ENCODE measurements at regions not wholly inside any gene's neighbourhood (a gene's known extent, or its start where the extent isn't known, plus 50 kb on each side); places are given as distances from the start of the nearest gene placed in this dataset.

DNA sequence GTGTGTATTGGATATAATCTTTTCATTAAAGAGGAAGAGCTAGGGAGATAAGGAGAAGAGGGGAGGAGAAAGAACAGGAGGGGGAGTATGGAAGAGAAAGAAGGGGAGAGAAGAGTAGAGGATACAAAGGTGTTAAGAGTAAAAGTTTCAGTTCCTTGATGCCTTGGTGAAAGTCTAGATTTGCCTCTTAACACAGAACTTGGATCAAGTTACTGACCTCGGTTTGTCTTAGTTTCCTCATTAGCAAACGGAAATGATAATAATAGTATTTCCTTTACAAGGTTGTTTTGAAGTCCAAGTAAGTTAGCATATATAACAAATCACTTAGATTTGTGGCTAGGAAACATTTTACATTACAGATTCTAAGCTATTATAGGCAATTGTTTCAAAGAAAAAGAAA lies 287.1 kb downstream of the PPARGC1A start:
- Histone ChIP-seq H3K4me3 (ENCODE audit: insufficient read depth, low read depth, low read length) (no peak overlapping the region), H3K4me1 (ENCODE audit: control insufficient read depth, insufficient read depth, low read length) (no peaks in the 10 kb centered on the region), H3K27ac (ENCODE audit: insufficient read depth, low read depth, low read length, poor library complexity, severe bottlenecking) (no peak overlapping the region), H3K27me3 (ENCODE audit: control insufficient read depth, insufficient read depth, low read length, poor library complexity, severe bottlenecking) (no peaks in the 10 kb centered on the region), H3K36me3 (ENCODE audit: control insufficient read depth, insufficient read depth, low read length) (no peaks in the 10 kb centered on the region), H3K9me3 (ENCODE audit: control insufficient read depth, low read length) (no peaks in the 10 kb centered on the region)
- WGBS, 2 experiments, result 78% methylated on average over 1 of the region's 2 CpGs; no CpG with 5 or more reads in 1 of the 2 experiments

DNA sequence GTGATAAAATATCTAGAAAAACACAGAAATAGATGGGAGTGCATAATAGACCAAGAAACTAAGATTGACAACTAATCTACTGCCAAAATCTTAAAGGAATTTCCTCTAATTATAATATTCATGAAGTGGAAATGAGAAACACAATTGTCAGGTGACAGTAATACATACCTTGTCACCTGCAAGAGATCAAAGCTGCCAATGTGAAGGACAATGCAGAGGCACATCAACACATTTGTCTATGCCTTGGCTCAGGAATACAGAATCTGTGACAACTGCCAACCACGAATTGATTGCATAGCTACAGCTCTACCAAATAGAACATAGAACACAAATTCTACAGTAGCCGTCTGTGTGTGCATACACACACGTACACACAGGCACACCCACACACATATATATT lies 295.7 kb downstream of the PPARGC1A start:
- Histone ChIP-seq H3K36me3 (ENCODE audit: control insufficient read depth, insufficient read depth, low read length) (no peaks in the 10 kb centered on the region), H3K9me3 (ENCODE audit: control insufficient read depth, low read length) (peaks cover 4% of the 10 kb centered on the region), H3K4me3 (ENCODE audit: insufficient read depth, low read depth, low read length) (no peak overlapping the region), H3K27me3 (ENCODE audit: control insufficient read depth, insufficient read depth, low read length, poor library complexity, severe bottlenecking) (no peaks in the 10 kb centered on the region), H3K4me1 (ENCODE audit: control insufficient read depth, insufficient read depth, low read length) (no peaks in the 10 kb centered on the region), H3K27ac (ENCODE audit: insufficient read depth, low read depth, low read length, poor library complexity, severe bottlenecking) (no peak overlapping the region)
- 69 to 76% methylated on average over 3 of the region's 3 CpGs for WGBS, 2 experiments

DNA sequence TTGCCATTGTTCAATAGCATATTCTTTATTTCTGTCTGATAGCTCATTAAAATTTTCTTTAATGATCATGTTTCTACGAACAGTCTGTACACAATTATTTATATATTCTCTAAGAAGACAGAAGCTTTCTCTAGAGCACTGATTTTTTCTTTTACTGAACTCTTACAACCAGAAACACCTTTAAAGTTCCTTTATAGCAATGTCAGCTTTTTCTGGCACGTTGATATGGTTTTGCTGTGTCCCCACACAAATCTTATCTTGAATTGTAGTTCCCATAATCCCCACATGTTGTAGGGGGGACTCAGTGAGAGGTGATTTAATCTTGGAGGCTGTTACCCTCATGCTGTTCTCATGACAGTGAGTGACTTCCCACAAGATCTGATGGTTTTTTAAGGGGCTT lies 299.4 kb downstream of the PPARGC1A start:
- no peak overlapping the region for H3K4me3 ChIP-seq (ENCODE audit: insufficient read depth, low read depth, low read length)
- no peaks in the 10 kb centered on the region for H3K27me3 ChIP-seq (ENCODE audit: control insufficient read depth, insufficient read depth, low read length, poor library complexity, severe bottlenecking)
- no peak overlapping the region for H3K27ac ChIP-seq (ENCODE audit: insufficient read depth, low read depth, low read length, poor library complexity, severe bottlenecking)
- H3K9me3 ChIP-seq (ENCODE audit: control insufficient read depth, low read length), result peaks cover 4% of the 10 kb centered on the region
- 74% methylated on average over 2 of the region's 2 CpGs; no CpG with 5 or more reads in 1 of the 2 experiments for WGBS, 2 experiments
- no peaks in the 10 kb centered on the region for H3K36me3 ChIP-seq (ENCODE audit: control insufficient read depth, insufficient read depth, low read length)
- no peaks in the 10 kb centered on the region for H3K4me1 ChIP-seq (ENCODE audit: control insufficient read depth, insufficient read depth, low read length)

GRCh38 chr4:23584024-23584423 lies 305.8 kb downstream of the PPARGC1A start:
- 55 to 76% methylated on average over 2 to 3 of the region's 3 CpGs for WGBS, 2 experiments
- no peak overlapping the region for H3K27ac ChIP-seq (ENCODE audit: insufficient read depth, low read depth, low read length, poor library complexity, severe bottlenecking)
- H3K4me3 ChIP-seq (ENCODE audit: insufficient read depth, low read depth, low read length), result no peak overlapping the region
- no peaks in the 10 kb centered on the region for H3K36me3 ChIP-seq (ENCODE audit: control insufficient read depth, insufficient read depth, low read length)
- no peaks in the 10 kb centered on the region for H3K27me3 ChIP-seq (ENCODE audit: control insufficient read depth, insufficient read depth, low read length, poor library complexity, severe bottlenecking)
- peaks cover 7% of the 10 kb centered on the region for H3K4me1 ChIP-seq (ENCODE audit: control insufficient read depth, insufficient read depth, low read length)
- H3K9me3 ChIP-seq (ENCODE audit: control insufficient read depth, low read length), result no peaks in the 10 kb centered on the region

DNA sequence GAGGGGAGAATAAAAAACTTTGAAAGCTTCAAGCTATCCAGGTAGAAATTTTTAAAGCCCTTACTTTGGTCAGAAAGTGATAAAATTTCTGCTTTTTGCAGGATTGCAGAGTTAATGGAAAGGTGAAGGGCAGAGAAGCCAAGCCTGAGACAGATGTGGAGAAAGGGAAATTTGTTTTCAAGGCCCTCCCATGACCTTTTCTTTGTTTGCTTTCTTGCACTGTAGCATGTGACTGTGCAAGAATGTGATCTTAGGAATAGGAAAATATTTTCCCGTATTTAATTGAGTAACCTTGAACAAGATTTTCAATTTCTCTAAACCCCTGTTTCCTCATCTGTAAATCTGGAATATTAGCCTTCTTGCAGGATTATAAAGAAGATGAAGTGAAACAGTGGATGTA lies 307.2 kb downstream of the PPARGC1A start:
- no peak overlapping the region for H3K27ac ChIP-seq (ENCODE audit: insufficient read depth, low read depth, low read length, poor library complexity, severe bottlenecking)
- no peaks in the 10 kb centered on the region for H3K9me3 ChIP-seq (ENCODE audit: control insufficient read depth, low read length)
- H3K4me1 ChIP-seq (ENCODE audit: control insufficient read depth, insufficient read depth, low read length), result peaks cover 7% of the 10 kb centered on the region
- no peaks in the 10 kb centered on the region for H3K27me3 ChIP-seq (ENCODE audit: control insufficient read depth, insufficient read depth, low read length, poor library complexity, severe bottlenecking)
- no peak overlapping the region for H3K4me3 ChIP-seq (ENCODE audit: insufficient read depth, low read depth, low read length)
- H3K36me3 ChIP-seq (ENCODE audit: control insufficient read depth, insufficient read depth, low read length), result no peaks in the 10 kb centered on the region
- 83 to 100% methylated on average over 1 of the region's 1 CpG for WGBS, 2 experiments

DNA sequence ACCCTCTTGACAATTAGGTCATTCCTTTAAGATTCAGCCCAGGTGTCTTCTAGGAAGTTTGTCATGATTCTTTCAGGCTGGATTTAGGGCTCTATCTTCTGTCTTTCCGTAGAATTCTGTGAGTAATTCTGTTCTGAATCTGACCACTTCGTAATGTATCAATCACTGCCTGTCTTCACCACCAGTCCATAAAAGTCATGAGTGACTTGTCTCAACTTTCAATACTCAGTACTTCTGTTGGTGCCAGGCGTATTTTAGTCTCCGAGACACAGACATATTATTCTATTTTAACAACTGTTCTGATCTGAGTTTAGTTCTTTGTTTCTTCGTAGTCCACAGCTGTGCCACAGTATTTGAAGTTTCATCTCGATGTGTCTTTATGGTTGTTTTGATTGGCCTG lies 310.7 kb downstream of the PPARGC1A start:
- 87 to 99% methylated on average over 4 to 6 of the region's 6 CpGs for WGBS, 2 experiments
- H3K27ac ChIP-seq (ENCODE audit: insufficient read depth, low read depth, low read length, poor library complexity, severe bottlenecking), result no peak overlapping the region
- H3K9me3 ChIP-seq (ENCODE audit: control insufficient read depth, low read length), result no peaks in the 10 kb centered on the region
- no peaks in the 10 kb centered on the region for H3K27me3 ChIP-seq (ENCODE audit: control insufficient read depth, insufficient read depth, low read length, poor library complexity, severe bottlenecking)
- H3K36me3 ChIP-seq (ENCODE audit: control insufficient read depth, insufficient read depth, low read length), result no peaks in the 10 kb centered on the region
- H3K4me3 ChIP-seq (ENCODE audit: insufficient read depth, low read depth, low read length), result no peak overlapping the region
- H3K4me1 ChIP-seq (ENCODE audit: control insufficient read depth, insufficient read depth, low read length), result peaks cover 7% of the 10 kb centered on the region

- 92 to 99% methylated on average over 4 to 5 of the region's 5 CpGs for WGBS, 2 experiments
- no peaks in the 10 kb centered on the region for H3K27me3 ChIP-seq (ENCODE audit: control insufficient read depth, insufficient read depth, low read length, poor library complexity, severe bottlenecking)
- no peaks in the 10 kb centered on the region for H3K4me1 ChIP-seq (ENCODE audit: control insufficient read depth, insufficient read depth, low read length)
- no peaks in the 10 kb centered on the region for H3K9me3 ChIP-seq (ENCODE audit: control insufficient read depth, low read length)
- no peak overlapping the region for H3K4me3 ChIP-seq (ENCODE audit: insufficient read depth, low read depth, low read length)
- no peak overlapping the region for H3K27ac ChIP-seq (ENCODE audit: insufficient read depth, low read depth, low read length, poor library complexity, severe bottlenecking)
- H3K36me3 ChIP-seq (ENCODE audit: control insufficient read depth, insufficient read depth, low read length), result no peaks in the 10 kb centered on the region
Measured at GRCh38 chr4:23577398-23577797, 312.4 kb downstream of the PPARGC1A start.

- H3K27ac ChIP-seq (ENCODE audit: insufficient read depth, low read depth, low read length, poor library complexity, severe bottlenecking), result no peak overlapping the region
- no peaks in the 10 kb centered on the region for H3K4me1 ChIP-seq (ENCODE audit: control insufficient read depth, insufficient read depth, low read length)
- WGBS, 2 experiments, result 96 to 97% methylated on average over 4 of the region's 4 CpGs
- no peaks in the 10 kb centered on the region for H3K36me3 ChIP-seq (ENCODE audit: control insufficient read depth, insufficient read depth, low read length)
- H3K27me3 ChIP-seq (ENCODE audit: control insufficient read depth, insufficient read depth, low read length, poor library complexity, severe bottlenecking), result no peaks in the 10 kb centered on the region
- H3K4me3 ChIP-seq (ENCODE audit: insufficient read depth, low read depth, low read length), result no peak overlapping the region
- H3K9me3 ChIP-seq (ENCODE audit: control insufficient read depth, low read length), result no peaks in the 10 kb centered on the region
Measured at GRCh38 chr4:23572382-23572781, 317.5 kb downstream of the PPARGC1A start.

- H3K27me3 ChIP-seq (ENCODE audit: control insufficient read depth, insufficient read depth, low read length, poor library complexity, severe bottlenecking), result no peaks in the 10 kb centered on the region
Measured at GRCh38 chr4:23567338-23567737, 322.5 kb downstream of the PPARGC1A start.

DNA sequence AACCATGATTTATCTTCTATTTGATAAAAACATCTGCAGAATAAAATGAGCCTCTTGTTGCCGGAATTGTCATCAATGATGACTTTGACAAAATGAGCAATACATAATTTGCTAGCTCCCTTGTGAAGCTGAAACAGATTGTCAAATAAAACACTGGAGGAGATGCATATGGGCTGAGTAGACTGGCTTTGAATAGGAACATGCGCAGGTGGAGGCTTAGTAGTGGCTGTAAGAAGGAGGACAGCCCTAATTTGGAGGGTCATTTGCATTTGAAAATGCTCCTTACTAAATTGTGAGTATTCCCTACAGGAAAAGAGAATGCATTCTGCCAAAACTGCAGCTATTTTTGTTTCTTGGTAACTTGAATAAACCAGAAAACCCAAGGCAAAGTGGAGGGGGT lies 329.1 kb downstream of the PPARGC1A start:
- H3K4me1 ChIP-seq (ENCODE audit: control insufficient read depth, insufficient read depth, low read length), result no peaks in the 10 kb centered on the region
- H3K27ac ChIP-seq (ENCODE audit: insufficient read depth, low read depth, low read length, poor library complexity, severe bottlenecking), result no peak overlapping the region
- H3K9me3 ChIP-seq (ENCODE audit: control insufficient read depth, low read length), result no peaks in the 10 kb centered on the region
- no peak overlapping the region for H3K4me3 ChIP-seq (ENCODE audit: insufficient read depth, low read depth, low read length)
- H3K27me3 ChIP-seq (ENCODE audit: control insufficient read depth, insufficient read depth, low read length, poor library complexity, severe bottlenecking), result no peaks in the 10 kb centered on the region
- WGBS, 2 experiments, result 91 to 93% methylated on average over 2 of the region's 2 CpGs
- H3K36me3 ChIP-seq (ENCODE audit: control insufficient read depth, insufficient read depth, low read length), result no peaks in the 10 kb centered on the region

More at GRCh38 chr4:23567338-23567737, 322.5 kb downstream of the PPARGC1A start:
- H3K36me3 ChIP-seq (ENCODE audit: control insufficient read depth, insufficient read depth, low read length), result no peaks in the 10 kb centered on the region
- no peak overlapping the region for H3K27ac ChIP-seq (ENCODE audit: insufficient read depth, low read depth, low read length, poor library complexity, severe bottlenecking)
- no peaks in the 10 kb centered on the region for H3K4me1 ChIP-seq (ENCODE audit: control insufficient read depth, insufficient read depth, low read length)
- H3K9me3 ChIP-seq (ENCODE audit: control insufficient read depth, low read length), result no peaks in the 10 kb centered on the region
- H3K4me3 ChIP-seq (ENCODE audit: insufficient read depth, low read depth, low read length), result no peak overlapping the region

DNA sequence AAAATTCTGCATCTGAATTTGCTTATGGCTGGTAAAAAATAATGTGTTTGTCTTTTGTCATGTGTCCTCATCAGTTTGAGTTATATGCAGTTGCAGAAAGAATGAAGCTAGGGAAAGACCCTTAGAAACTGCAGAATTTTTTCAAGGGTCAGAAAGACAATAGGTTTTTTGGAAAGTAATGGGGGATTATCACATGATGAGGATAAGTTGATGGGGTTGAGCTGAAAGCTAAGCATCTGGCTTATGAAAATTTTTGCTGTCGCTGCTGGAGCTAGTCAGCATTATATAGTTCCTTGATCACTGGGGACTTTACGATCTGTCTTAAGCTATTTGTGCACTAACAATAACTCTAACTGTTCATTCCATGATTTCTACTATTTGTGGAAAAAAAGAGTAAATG lies 331.7 kb downstream of the PPARGC1A start:
- Histone ChIP-seq H3K36me3 (ENCODE audit: control insufficient read depth, insufficient read depth, low read length) (no peaks in the 10 kb centered on the region), H3K27ac (ENCODE audit: insufficient read depth, low read depth, low read length, poor library complexity, severe bottlenecking) (no peak overlapping the region), H3K4me3 (ENCODE audit: insufficient read depth, low read depth, low read length) (no peak overlapping the region), H3K9me3 (ENCODE audit: control insufficient read depth, low read length) (no peaks in the 10 kb centered on the region), H3K4me1 (ENCODE audit: control insufficient read depth, insufficient read depth, low read length) (no peaks in the 10 kb centered on the region), H3K27me3 (ENCODE audit: control insufficient read depth, insufficient read depth, low read length, poor library complexity, severe bottlenecking) (no peaks in the 10 kb centered on the region)
- WGBS, 2 experiments, result 82 to 100% methylated on average over 1 to 2 of the region's 2 CpGs

Measured in ectodermal cell (in vitro differentiated cells).